ENCODE measurements at regions not wholly inside any gene's neighbourhood (a gene's known extent, or its start where the extent isn't known, plus 50 kb on each side); places are given as distances from the start of the nearest gene placed in this dataset.

DNA sequence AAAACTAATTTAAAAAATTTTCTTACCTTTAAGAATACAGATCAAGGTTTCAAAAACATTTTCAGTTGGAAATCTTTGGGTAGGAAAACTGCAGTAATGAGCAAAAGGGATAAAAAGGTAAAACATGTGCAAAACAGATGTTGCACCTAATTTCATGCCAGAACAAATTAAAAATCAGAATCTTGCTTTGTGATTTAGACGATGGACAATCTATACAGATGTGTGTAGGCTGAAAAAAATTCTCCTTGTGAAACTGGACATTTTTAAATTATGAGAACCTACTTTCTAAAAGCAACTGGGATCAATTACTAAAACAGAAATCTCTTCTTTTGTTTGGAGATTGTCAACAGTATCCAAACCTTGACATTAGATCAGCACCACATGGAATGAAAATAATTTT is 183.2 kb upstream of the ITGA4 start:
- H3K9me1 ChIP-seq (ENCODE audit: insufficient read depth, low read length), result no peaks in the 10 kb centered on the region
- H2BK120ac ChIP-seq (ENCODE audit: low read depth, low read length), result no peak overlapping the region
- H3K4me2 ChIP-seq (ENCODE audit: low read depth, low read length), result no peak overlapping the region
- H3K9me3 ChIP-seq (ENCODE audit: control insufficient read depth, insufficient read depth, low read length), result no peaks in the 10 kb centered on the region
- H3K23ac ChIP-seq (ENCODE audit: low read depth, low read length), result no peak overlapping the region
- no peak overlapping the region for H3K4me3 ChIP-seq (ENCODE audit: insufficient read depth, low read depth, low read length)
- H3K4me1 ChIP-seq (ENCODE audit: control insufficient read depth, insufficient read depth, low read length), result no peaks in the 10 kb centered on the region
- no peak overlapping the region for H2AFZ ChIP-seq (replicated peaks; ENCODE audit: low read length, poor library complexity)
- BruUV-seq (replicated peaks), result no TSS peak
- ChIA-PET CTCF (interaction anchor here (0.6 kb wide), 1 partner anchor 69 kb away, joined by 7 read pairs; no protein-coding TSS in a partner anchor), POLR2A (ENCODE audit: unreplicated experiment) (no interaction called here)
- H2BK20ac ChIP-seq (ENCODE audit: low read depth, low read length), result no peak overlapping the region
- no peak overlapping the region for H3K14ac ChIP-seq (replicated peaks; ENCODE audit: low read depth, low read length)
- H3K9ac ChIP-seq (ENCODE audit: low read depth, low read length), result no peak overlapping the region
- TF ChIP-seq, protein P1, sequence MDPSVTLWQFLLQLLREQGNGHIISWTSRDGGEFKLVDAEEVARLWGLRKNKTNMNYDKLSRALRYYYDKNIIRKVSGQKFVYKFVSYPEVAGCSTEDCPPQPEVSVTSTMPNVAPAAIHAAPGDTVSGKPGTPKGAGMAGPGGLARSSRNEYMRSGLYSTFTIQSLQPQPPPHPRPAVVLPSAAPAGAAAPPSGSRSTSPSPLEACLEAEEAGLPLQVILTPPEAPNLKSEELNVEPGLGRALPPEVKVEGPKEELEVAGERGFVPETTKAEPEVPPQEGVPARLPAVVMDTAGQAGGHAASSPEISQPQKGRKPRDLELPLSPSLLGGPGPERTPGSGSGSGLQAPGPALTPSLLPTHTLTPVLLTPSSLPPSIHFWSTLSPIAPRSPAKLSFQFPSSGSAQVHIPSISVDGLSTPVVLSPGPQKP (IDR thresholded peaks at IDR 0.05; ENCODE audit: borderline replicate concordance, low read depth, low read length), result no peak
- TF ChIP-seq POLR2A (IDR thresholded peaks at IDR 0.05; ENCODE audit: low read depth, low read length), result no peak
- TF ChIP-seq, protein P2, sequence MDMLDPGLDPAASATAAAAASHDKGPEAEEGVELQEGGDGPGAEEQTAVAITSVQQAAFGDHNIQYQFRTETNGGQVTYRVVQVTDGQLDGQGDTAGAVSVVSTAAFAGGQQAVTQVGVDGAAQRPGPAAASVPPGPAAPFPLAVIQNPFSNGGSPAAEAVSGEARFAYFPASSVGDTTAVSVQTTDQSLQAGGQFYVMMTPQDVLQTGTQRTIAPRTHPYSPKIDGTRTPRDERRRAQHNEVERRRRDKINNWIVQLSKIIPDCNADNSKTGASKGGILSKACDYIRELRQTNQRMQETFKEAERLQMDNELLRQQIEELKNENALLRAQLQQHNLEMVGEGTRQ (IDR thresholded peaks at IDR 0.05; ENCODE audit: low read depth, low read length), result no peak
- TF ChIP-seq FOS (IDR thresholded peaks at IDR 0.05; ENCODE audit: low read depth, low read length), result no peak
- TF ChIP-seq MAZ (IDR thresholded peaks at IDR 0.05; ENCODE audit: borderline replicate concordance, low read depth, low read length), result no peak
- no peak for TF ChIP-seq CEBPB (IDR thresholded peaks at IDR 0.05; ENCODE audit: low read depth, low read length)
- TF ChIP-seq, protein P3, sequence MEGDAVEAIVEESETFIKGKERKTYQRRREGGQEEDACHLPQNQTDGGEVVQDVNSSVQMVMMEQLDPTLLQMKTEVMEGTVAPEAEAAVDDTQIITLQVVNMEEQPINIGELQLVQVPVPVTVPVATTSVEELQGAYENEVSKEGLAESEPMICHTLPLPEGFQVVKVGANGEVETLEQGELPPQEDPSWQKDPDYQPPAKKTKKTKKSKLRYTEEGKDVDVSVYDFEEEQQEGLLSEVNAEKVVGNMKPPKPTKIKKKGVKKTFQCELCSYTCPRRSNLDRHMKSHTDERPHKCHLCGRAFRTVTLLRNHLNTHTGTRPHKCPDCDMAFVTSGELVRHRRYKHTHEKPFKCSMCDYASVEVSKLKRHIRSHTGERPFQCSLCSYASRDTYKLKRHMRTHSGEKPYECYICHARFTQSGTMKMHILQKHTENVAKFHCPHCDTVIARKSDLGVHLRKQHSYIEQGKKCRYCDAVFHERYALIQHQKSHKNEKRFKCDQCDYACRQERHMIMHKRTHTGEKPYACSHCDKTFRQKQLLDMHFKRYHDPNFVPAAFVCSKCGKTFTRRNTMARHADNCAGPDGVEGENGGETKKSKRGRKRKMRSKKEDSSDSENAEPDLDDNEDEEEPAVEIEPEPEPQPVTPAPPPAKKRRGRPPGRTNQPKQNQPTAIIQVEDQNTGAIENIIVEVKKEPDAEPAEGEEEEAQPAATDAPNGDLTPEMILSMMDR (conservative IDR thresholded peaks at IDR 0.05; ENCODE audit: low read depth, low read length), result no peak
- no peak for TF ChIP-seq NFE2L2 (IDR thresholded peaks at IDR 0.05; ENCODE audit: low read depth, low read length)
- no peak for TF ChIP-seq RAD21 (IDR thresholded peaks at IDR 0.05; ENCODE audit: low read length)
- no peak for TF ChIP-seq RCOR1 (IDR thresholded peaks at IDR 0.05; ENCODE audit: insufficient replicate concordance, low read length)
- no peak for TF ChIP-seq MAFK (IDR thresholded peaks at IDR 0.05; ENCODE audit: low read depth, low read length)
- no peaks in the 10 kb centered on the region for H4K20me1 ChIP-seq (ENCODE audit: insufficient read depth, low read length)
- no CpG with 5 or more reads among the region's 1 CpG for WGBS, 2 experiments (ENCODE audit: extremely low coverage in 2 of 2, insufficient read length in 1 of 2)
- H2AK9ac ChIP-seq (replicated peaks; ENCODE audit: low read depth, low read length, poor library complexity), result no peak overlapping the region
- H4K8ac ChIP-seq (ENCODE audit: low read depth in 2 of 2, low read length in 2 of 2), result no peak overlapping the region
- intact Hi-C loops (cut with micrococcal nuclease) (no loop called here), dilution Hi-C loops (cut with HindIII; ENCODE audit: low sequenced_read_pairs, unreplicated experiment) (no loop called here), in situ Hi-C loops (cut with MboI; ENCODE audit: low sequenced_read_pairs) (no loop called here)
- no peak overlapping the region for H2AK5ac ChIP-seq (ENCODE audit: low read depth, low read length)
- H3K56ac ChIP-seq (ENCODE audit: extremely low read depth, insufficient read depth, low read length), result no peak overlapping the region
- H2BK5ac ChIP-seq (ENCODE audit: low read depth, low read length, poor library complexity, severe bottlenecking), result no peak overlapping the region
- H3K27me3 ChIP-seq (ENCODE audit: control insufficient read depth, insufficient read depth, low read length), result no peaks in the 10 kb centered on the region
- H3K79me1 ChIP-seq (ENCODE audit: low read depth in 1 of 2, low read length in 2 of 2), result no peaks in the 10 kb centered on the region
- H3K18ac ChIP-seq (ENCODE audit: low read depth, low read length), result no peak overlapping the region
- DNase-seq (no peak), ATAC-seq (ENCODE audit: low read depth) (no peak)
- no peaks in the 10 kb centered on the region for H3K36me3 ChIP-seq (ENCODE audit: control insufficient read depth, insufficient read depth, low read length)
- no peak overlapping the region for H2BK15ac ChIP-seq (ENCODE audit: low read depth, low read length)
- no peak overlapping the region for H4K5ac ChIP-seq (ENCODE audit: low read depth, low read length)
- H4K91ac ChIP-seq (ENCODE audit: insufficient read depth, low read depth, low read length), result no peak overlapping the region
- H3K4ac ChIP-seq (ENCODE audit: low read depth, low read length), result no peak overlapping the region
- H3K27ac ChIP-seq (ENCODE audit: insufficient read depth, low read length), result no peak overlapping the region
